Activated CD4-positive, alpha-beta T cell treated with anti-CD3 and anti-CD28 coated beads for 4 hours (primary cell): ENCODE measurements at regions not wholly inside any gene's neighbourhood (a gene's known extent, or its start where the extent isn't known, plus 50 kb on each side); places are given as distances from the start of the nearest gene placed in this dataset.

Source experiments
- DNase-seq, 2 donors: peaks; one replicate each; pipeline ENCODE4 v3.0.0-alpha.2; 2020

- DNase-seq = no peak
These were observed 80.2 kb upstream of the GCFC2 start for GRCh38 chr2:75790814-75791467.

GRCh38 chr2:75790121-75790813 lies 79.6 kb upstream of the GCFC2 start:
- DNase-seq = no peak

- no peak for DNase-seq
These were observed 78.2 kb upstream of the GCFC2 start for GRCh38 chr2:75788902-75789301.

- DNase-seq = no peak
These were observed 77.4 kb upstream of the GCFC2 start for GRCh38 chr2:75788154-75788553.

GRCh38 chr2:75787532-75788132 lies 76.9 kb upstream of the GCFC2 start:
- DNase-seq = no peak

- DNase-seq = no peak
These were observed 64.7 kb upstream of the GCFC2 start for GRCh38 chr2:75775311-75775823.

- DNase-seq = no peak
These were observed 62.4 kb upstream of the GCFC2 start for GRCh38 chr2:75772908-75773630.

- no peak for DNase-seq
These were observed 55.1 kb upstream of the GCFC2 start for GRCh38 chr2:75765798-75766197.

- no peak for DNase-seq
These were observed 53.9 kb upstream of the GCFC2 start for GRCh38 chr2:75764611-75765010.
